ENCODE measurements at regions not wholly inside any gene's neighbourhood (a gene's known extent, or its start where the extent isn't known, plus 50 kb on each side); places are given as distances from the start of the nearest gene placed in this dataset.

DNA sequence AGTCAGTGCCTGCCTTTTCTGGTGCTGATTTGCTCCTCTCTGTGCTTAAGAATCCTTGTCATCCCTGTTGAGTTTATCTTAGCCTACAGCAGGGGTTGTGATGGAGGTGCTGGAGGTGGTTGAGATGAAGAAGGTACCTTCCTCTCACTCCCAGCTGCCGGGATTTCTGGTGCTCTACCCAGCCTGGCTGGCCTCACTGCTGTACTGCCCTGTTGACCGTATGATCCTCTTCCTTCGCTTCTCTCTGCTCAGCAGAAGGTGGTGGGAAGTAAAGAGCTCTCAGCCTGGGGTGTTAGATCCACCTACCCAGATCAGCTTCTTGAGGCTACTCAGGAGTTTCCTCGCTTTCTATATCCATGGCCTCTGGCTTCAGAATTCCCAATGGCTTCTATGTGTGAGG, 101.0 kb upstream of the NXT1 start:
- no peak for DNase-seq

DNA sequence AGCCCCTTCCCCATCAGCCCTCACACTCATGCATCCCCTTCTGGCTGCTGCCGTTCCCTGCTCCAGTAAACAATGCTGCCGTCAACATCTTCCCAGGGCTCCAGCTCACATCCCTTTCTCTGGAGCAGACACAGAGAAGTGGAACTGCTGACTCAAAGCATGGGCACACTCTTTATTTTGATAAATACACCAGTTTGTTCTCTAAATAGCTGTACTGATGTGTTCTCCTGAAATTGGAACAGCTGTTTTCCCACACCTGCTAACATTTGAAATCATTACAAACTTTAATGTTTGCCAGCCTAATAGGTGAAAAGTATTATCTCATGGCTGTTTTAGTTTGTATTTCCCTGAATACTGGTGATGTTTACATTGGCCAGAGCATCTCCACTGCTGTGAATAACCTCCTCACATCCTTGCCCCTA, 102.1 kb upstream of the NXT1 start:
- no peak for DNase-seq

DNA sequence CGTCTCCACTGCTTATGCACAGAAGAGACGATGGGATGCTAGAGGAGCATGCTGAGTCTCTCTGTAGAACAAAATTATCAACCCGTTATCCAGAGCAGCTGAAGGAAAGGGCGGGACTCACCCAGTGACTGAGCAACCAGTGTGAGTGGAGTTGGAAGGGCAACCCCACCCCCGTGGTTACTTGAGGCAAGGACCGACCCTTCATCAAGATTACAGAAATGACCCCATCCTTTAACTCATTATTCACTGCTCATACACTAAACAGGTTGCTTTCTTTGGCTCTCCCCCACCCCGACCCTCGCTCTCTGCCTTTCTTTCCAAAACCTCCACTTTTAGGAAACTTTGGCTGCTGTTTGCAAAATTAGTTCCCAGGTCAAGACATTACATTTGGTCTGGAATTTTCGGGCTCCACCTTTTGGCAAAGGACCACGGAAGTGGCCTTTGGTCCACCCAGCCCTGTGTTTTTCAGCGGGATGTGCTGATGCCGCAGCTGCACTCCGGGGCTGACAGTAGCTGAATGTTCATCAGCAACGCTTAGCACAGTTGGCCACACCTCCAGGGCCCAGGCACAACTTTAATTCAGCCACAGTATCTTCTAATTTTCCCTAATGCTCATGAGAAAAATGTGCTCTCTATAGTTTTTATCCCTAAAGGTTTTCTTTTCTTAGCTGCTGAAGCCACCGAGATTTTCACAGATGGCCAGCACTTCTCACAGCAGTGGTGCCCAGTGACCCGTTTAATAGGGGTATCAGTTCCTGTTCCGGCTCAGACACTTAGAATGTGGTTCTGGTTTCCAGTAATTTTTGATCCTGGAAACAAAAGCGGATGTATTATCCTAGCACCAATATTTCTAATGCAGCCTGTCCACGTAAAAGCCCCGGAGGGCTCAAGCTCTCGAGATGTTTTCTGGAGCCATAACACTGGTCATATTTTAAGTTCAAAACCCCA, 103.6 kb upstream of the NXT1 start:
- no peak for DNase-seq

DNA sequence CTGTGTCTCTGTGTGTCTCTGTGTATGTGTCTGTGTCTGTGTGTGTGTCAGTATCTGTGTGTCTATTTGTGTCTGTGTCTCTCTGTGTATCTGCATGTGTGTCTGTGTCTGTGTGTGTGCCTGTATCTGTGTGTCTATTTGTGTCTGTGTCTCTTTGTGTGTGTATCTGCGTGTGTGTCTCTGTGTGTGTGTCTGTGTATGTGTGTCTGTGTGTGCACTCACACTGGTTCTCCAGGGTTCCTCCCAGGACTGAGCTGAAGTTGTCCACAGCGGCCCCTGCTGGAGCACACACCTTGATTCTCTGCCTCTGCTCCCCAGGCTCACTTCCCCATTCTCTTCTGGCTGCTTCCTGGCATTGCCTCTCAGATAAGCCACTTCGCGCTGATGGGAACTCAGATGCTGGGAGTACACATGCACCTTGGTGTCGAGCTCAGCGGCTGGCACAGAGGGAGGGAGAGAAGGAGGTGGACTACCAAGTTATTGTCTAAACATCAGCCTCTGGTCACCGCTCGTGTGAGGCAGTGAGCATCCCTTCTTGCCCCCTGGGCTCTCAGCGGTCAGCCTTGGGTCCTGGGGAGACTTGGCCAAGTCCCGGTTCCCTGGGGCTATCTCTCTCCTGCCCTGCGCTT, 104.9 kb upstream of the NXT1 start:
- no peak for DNase-seq

DNA sequence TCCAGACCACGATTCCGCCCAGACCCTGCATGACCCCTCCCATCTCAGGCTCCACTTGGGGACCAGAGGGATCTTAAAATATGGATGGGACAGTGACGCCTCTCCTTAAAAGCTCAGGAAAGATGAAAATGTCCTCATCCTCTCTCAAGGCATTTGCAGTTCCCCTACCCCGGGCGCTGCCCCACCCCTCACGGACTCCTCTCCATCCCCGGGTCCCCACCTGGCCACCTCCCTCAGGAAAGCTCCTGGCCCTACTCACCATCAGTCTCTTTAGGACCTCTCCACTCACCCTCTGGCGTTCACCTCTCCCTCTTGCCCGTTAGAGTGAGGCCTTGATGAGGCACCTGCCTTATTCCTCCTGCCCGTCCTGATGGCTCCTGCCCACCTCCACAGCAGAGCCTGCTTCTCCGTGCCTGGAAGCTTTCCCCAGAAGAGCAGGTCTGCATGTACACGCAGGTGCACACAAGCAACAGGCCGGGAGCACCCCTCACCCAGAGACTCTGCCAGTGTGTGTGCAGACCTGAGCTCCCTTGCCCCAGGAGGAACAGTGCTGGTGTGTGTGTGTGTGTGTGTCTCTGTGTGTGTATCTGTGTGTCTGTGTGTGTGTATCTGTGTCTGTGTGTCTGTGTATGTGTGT, 105.6 kb upstream of the NXT1 start:
- no peak for DNase-seq

DNA sequence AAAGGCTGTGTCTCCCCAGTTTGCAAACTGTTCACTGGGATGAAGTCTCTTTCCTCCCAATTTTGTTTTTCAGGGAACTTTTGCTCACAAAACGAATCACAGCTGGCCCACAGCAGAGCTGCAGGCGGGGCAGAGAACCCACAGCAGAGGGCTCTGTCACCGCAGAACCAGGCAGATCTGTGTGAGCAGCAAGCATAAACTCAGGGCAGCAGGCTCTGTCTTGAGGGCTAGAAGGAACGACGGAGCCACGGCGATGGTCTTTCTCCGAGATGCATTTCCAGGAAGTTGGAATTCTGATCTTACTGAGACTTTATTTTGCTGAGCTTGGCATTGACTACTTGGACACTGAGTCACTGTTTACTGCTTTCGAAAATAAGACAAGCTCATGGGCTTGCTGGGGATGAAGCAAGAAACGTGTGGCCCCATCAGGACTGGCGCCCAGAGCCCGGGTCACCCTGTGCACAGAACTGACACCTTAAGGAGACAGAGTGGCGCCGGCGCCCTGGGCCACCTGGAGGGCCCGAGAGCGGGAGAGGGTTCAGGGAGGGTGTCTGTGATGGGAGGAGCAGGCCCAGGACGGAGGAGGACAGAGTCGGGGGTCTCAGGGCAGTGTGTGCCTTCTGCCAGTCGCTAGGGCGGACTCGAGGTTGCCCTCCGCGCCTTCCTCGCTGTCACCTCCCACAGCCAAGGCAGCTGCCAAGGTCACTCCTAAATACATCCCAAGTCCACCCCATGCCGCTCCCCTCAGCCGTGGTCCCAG, 106.3 kb upstream of the NXT1 start:
- DNase-seq, result no peak

DNA sequence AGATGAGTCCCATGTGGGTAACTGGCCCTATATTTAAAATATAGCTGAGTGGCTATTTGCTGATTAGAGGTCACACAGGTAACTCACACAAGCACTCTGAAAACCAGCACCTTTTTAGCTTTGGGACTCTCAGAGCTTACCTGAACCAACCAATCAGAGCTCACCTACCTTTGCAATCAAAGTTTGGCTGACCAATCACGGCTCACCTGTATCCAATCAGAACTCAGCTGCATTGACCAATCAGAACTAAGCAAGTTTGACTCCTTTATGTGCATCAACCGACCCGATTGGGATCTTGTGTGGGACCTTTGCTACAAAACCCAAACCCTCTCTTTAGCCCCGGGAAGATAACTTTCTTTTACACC, 106.8 kb upstream of the NXT1 start:
- no peak for DNase-seq

DNA sequence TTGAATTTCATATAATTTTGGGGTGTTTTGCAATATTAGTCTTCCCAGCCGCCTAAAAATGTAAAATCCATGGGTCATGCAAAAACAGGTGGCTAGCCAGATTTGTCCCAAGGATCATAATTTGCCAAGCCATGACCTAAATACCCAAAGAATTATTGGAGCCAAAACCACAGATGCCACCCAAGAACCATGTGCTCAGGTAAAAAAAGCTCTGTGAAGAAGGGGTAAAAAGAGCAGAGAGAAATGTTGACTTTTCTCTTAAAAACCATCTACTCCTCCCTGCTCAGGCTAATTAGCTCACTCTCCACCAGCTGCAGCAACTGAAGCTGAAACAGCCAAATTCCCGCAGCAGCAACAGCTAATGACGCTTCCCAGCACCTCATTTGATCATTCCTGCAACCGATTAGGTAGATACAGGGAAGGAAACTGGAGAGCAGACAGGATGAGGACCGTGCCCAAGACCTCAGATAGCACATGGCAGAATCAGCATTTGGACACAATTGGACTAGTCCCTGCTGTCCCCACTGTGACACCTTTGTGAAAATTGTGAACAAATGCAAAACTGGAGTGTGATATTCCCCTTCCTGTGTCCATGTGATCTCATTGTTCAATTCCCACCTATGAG, 107.9 kb upstream of the NXT1 start:
- no peak for DNase-seq

DNA sequence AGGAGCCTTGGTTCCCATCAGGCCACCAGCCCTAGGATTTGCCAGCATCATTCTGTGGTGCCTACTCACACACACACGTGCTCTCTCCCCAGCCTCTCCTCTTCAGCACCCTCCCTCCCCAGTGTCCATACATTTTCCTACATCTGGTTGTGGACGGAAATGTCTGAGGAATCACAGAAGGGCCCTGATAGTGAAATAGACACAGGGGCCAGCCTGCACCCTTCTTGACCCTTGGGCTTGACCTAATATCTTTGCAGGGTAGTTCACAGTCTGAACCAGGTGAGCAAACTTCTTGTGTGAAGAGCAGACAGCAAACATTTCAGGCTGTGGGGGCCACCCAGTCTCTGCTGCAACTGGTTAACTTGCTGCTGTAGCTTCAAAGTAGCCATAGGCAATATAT, 108.5 kb upstream of the NXT1 start:
- no peak for DNase-seq

DNA sequence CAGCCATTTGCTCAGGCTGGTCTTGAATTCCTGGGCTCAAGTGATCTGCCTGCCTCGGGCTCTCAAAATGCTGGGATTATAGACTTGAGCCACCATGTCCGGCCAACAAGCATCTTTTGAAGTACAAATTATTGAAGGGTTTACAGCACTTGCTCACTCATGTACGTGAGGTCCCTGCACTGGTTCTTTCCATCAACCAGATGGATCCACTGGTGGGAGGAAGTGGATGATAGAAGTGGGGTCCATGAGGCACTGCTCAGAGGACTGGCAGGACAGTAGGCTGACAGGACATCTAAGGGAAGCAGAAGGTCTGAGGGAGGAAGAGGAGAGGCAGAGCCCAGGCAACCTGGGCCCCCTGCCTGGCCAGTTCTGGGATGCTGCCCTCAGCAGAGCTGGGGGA, 109.2 kb upstream of the NXT1 start:
- DNase-seq, result no peak

DNA sequence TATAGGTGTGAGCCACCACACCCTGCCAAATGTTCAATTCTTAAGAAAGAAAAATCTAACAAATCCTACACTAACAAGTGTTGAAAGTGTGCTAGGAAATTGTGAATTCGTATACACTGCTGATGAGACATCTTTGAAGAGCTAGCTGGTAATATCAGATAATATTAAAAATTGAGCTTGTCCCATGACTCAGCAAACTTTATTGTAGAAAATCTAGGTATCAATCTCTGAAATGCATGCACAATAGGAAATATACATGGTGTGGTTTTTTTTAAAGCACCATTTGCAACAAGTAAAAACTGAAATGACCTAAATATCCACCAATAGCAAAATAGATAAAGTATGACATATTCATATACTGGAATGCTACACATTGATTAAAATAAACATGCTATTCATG, 110.1 kb upstream of the NXT1 start:
- no peak for DNase-seq

DNA sequence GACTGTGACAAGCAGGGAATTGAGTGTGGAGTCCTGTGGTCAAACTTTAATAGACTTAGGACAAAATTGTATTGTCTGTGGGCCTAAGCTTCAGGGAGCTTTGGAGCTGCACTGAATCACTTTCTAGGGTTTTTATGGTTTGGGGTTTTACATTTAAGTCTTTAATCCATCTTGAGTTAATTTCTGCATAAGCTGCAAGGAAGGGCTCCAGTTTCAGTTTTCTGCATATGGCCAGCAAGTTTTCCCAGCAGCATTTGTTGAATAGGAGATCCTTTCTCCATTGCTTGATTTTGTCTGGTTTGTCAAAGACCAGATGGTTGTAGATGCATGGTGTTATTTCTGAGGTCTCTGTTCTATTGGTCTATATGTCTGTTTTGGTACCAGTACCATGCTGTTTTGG, 113.4 kb upstream of the NXT1 start:
- no peak for DNase-seq

DNA sequence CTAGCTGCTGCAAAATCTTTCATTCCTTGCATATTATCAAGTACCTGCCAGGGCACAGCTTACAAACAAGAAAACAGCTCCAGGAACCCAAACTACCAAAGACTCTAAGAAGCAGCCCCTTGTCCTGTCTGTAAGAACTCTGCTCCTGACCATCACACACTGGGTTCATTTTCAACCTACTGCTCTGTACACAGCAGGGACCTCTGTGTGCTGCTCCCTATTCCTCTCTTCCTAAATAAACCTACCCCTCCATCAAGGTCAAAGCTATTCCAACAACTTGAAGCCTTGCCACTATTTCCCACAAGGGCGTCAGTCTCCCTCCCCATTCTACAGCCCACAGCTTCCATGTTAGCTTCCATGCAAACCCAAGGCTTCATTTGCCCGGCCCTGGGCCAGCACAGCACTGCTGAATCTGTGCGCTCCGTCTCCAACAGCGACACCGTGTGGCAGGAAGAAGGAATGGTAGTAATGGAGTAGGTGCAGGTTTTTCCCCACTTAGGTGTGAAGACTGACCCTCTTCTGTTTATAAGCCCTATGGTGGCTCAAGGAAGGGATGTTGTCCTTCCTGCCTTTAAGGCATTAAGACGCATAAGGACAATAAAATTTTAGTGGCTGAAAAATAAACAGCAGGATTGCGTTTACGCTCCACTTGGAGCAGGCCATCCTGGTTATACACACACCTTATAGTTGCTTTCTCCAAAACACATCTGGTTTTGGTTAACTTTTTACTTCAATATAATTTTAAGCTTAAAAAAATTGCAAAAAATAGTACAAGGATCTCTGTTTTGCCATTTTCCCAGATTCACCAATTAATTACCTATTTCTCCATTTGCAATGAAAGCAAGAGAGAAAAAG, 115.2 kb upstream of the NXT1 start:
- no peak for DNase-seq

DNA sequence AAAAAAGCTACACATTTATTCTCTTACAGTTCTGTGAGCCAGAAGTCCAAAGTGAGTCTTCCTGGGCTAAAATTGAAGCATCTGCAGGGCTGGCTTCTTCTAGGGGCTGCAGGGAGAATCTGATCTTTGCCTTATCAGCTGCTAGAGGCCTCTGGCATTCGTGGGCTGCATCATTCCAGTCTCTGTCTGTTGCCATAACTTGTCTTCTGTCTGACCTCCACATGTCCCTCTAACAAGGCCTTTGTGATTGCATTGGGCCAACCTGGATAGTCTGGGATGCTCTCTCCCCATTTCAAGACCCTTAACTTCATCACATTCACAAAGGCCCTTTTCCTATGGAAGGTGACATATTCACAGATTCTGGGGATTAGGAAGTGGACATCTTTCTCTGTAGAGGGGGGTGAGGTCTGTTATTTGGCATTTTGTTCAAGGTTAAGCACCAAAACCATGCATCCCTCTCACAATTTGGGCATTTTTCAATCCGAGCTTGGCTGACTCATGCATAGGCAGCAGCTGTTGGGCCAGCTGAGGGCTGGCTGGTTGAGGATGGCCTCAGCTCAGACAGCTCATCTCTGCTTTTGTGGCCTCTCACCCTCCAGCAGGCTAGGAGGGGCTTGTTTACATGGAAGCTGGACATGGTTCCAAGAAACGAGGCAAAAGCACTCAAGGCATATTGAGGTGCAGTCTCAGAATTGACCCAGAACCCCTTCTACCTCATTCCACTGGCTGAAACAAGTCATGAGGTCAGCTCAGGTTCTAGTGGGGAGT, 116.1 kb upstream of the NXT1 start:
- no peak for DNase-seq

DNA sequence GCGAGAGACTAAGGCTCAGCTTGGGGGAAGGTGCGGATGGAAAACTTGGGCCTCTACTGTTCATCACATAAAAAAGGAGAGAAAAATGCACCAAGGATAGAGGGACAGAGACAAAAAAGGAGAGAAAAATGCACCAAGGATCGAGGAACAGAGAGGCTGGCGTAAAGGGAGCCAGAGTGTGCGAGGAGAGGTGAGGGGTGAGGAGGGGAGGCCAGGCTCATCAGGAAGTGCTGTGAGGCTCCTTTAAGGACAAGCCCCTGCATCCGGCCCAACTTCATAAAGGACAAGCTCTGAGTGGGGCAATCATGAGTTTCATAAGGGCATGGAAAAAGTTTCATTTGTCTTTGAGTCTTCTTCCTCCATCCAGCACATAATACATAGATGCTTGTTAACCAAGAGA, 117.2 kb upstream of the NXT1 start:
- no peak for DNase-seq

DNA sequence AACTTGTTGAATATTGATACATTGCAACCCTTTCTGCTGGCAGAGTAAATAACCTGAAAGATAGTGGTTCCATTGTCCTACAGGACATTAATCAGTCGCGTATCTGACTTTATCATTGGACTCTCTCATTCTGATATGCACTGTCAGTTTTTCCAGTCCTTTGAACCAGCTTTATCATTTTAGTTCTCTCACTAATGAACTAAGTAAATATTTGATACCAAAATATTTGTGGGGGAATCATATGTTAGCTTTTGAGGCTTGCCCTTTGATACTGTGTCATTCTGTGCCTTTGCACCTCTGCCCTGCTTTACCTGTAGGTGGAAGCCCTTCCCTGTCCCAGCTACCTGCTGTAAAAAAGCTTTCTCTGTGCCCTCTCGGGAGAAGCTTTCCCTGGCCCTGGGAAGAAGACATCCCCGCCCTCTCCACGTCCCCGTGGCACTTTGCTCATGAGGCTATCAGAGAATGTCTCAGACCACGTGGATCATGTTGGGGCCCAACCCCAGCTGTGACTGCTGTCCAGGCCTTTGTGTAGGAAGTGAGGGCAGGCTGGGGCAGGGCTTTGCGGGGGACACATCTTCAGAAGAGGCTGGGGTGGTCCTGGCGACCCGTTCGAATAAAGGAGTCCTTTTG, 117.8 kb upstream of the NXT1 start:
- no peak for DNase-seq

DNA sequence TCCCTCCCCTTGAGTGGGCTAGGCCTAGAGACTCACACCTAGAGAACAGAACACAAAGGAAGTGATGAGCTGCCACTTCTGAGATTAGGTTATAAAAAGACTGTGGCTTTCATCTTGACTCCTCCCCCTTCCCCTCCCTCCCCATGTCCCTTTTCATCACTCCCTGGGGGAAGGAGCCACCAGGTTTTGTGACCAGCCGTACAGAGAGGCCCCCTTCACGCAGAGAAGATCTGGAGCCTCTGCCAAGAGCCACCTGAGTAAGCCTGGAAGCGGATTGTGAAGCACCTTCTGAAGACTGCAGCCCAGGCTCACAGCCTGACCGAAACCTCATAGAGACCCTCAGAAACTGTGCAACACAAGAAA, 118.4 kb upstream of the NXT1 start:
- no peak for DNase-seq

DNA sequence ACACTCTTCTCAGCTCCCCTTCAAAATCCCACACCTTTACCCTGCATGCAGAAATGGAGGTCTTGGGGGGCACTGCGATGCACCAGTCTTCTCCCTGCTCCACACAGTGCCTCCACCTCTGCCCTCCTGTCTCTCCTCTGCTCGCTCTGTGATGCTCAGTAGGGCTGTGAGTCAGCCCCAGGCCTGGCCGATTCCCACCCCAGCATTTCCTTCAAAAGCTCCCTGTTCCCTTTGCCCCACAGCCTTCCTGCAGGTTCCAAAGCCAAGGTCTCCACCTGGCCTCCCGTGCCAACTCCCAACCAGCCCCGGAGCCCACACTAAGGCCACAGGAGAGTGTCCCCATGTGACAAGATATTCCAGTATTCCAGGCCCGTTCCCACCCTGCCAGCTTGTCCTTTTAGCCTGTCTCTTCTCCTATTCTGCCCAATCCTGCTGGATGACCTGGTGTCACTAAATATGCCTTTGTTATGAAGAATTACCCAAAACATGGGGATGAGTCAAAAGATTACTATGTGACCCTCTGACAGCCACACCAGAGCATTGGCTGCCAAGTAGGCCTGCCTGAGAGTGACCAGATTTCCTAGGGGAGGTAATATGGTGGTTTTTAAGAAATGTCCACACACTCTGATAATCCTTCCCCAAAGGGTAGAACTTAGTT, 118.9 kb upstream of the NXT1 start:
- no peak for DNase-seq

DNA sequence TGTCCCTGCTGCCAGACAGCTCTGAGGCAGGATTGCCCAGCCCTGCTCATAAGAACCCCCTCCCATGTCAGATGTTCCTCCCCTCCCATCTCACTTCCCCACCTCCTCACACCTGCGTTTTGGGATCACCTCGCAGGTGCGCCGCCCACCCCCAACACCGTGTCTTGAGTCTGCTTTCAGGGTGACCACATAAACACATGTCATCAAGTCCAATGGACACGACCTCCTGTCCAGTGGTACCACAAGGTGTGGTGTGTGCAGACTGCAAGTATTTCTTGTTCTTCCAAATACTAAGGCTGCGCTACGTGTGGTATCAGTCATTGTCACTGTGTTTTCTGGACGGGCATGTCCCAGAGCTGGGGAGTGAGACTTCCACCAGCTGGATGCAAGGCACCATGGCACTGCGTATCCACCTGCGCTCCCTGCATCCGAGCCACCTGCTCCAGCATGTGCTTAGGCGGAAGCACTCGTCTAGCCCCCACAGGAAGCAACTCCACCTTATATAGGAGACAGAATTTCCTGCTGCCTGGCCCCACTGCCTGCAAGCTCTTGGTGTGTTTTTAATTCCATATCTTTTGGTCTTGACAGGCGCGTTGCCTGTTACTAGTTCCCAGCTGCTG, 119.7 kb upstream of the NXT1 start:
- DNase-seq, result no peak

DNA sequence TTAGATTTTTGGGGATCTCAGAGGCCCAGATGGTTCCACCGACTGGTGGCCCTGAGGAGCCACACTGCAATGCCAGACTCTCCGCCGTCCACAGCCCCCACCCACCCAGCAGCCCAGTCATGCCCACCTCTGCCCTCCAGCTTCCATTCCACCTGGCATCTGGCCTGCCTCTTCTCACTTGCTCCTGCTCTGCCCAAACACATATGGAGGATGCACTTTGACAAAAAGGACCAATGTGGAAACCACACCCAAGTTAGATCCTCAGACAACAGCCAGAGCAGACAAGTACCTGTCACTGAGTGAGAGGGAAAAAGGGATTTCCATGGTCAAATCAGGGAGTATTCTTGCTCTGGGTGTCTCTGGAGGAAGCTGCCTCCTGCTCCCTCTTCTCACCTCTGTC, 120.6 kb upstream of the NXT1 start:
- DNase-seq, result no peak
